ENCODE measurements at regions not wholly inside any gene's neighbourhood (a gene's known extent, or its start where the extent isn't known, plus 50 kb on each side); places are given as distances from the start of the nearest gene placed in this dataset.

GRCh38 chr11:23280088-23280487 is 419.8 kb upstream of the CCDC179 start:
- H3K9me3 ChIP-seq (ENCODE audit: control insufficient read depth, insufficient read depth, low read depth, low read length): no peaks in the 10 kb centered on the region
- H3K9ac ChIP-seq (ENCODE audit: insufficient read depth, low read length): no peak overlapping the region
- no peaks in the 10 kb centered on the region for H4K20me1 ChIP-seq (ENCODE audit: control insufficient read depth, extremely low read depth, insufficient read depth, low read length)
- H3K36me3 ChIP-seq (ENCODE audit: control insufficient read depth, insufficient read depth, low read length): no peaks in the 10 kb centered on the region
- no peak overlapping the region for H3K4me3 ChIP-seq (replicated peaks in 1 of 4; ENCODE audit: control extremely low read depth in 1 of 4, insufficient read depth in 1 of 4, low read depth in 3 of 4, low read length in 4 of 4)
- H3K27me3 ChIP-seq (ENCODE audit: control insufficient read depth, insufficient read depth, low read length): no peaks in the 10 kb centered on the region
- peak in 1 of 2 donors; percentile 94 for DNase-seq (ENCODE audit: low read depth in 2 of 2)
- TF ChIP-seq CTCF (conservative IDR thresholded peaks at IDR 0.05 in 1 of 2, IDR thresholded peaks at IDR 0.05 in 1 of 2; ENCODE audit: low read depth in 1 of 2, low read length in 2 of 2): no peak
- no peak for TF ChIP-seq EZH2 (IDR thresholded peaks at IDR 0.05; ENCODE audit: low read length, missing control alignments)
- H2AFZ ChIP-seq (ENCODE audit: low read length): no peak overlapping the region
- H3K27ac ChIP-seq (ENCODE audit: insufficient read depth, low read length): no peak overlapping the region
- H3K79me2 ChIP-seq (ENCODE audit: control insufficient read depth, insufficient read depth, low read length): no peaks in the 10 kb centered on the region
- no peaks in the 10 kb centered on the region for H3K4me1 ChIP-seq (ENCODE audit: control insufficient read depth, extremely low read depth, insufficient read depth, low read length)
- no peak overlapping the region for H3K4me2 ChIP-seq (ENCODE audit: extremely low read depth, insufficient read depth, low read length)

- TF ChIP-seq CTCF (conservative IDR thresholded peaks at IDR 0.05 in 1 of 2, IDR thresholded peaks at IDR 0.05 in 1 of 2; ENCODE audit: low read depth in 1 of 2, low read length in 2 of 2) (no peak), EZH2 (IDR thresholded peaks at IDR 0.05; ENCODE audit: low read length, missing control alignments) (no peak)
- DNase-seq (ENCODE audit: low read depth in 2 of 2): no peak
- H3K4me3 ChIP-seq (replicated peaks in 1 of 4; ENCODE audit: control extremely low read depth in 1 of 4, insufficient read depth in 1 of 4, low read depth in 3 of 4, low read length in 4 of 4): no peak overlapping the region
- H3K27me3 ChIP-seq (ENCODE audit: control insufficient read depth, insufficient read depth, low read length): no peaks in the 10 kb centered on the region
- H3K79me2 ChIP-seq (ENCODE audit: control insufficient read depth, insufficient read depth, low read length): no peaks in the 10 kb centered on the region
- no peaks in the 10 kb centered on the region for H3K36me3 ChIP-seq (ENCODE audit: control insufficient read depth, insufficient read depth, low read length)
- H3K9ac ChIP-seq (ENCODE audit: insufficient read depth, low read length): no peak overlapping the region
- no peaks in the 10 kb centered on the region for H3K9me3 ChIP-seq (ENCODE audit: control insufficient read depth, insufficient read depth, low read depth, low read length)
- no peaks in the 10 kb centered on the region for H4K20me1 ChIP-seq (ENCODE audit: control insufficient read depth, extremely low read depth, insufficient read depth, low read length)
- H3K4me1 ChIP-seq (ENCODE audit: control insufficient read depth, extremely low read depth, insufficient read depth, low read length): no peaks in the 10 kb centered on the region
- H3K4me2 ChIP-seq (ENCODE audit: extremely low read depth, insufficient read depth, low read length): no peak overlapping the region
- H3K27ac ChIP-seq (ENCODE audit: insufficient read depth, low read length): no peak overlapping the region
- H2AFZ ChIP-seq (ENCODE audit: low read length): no peak overlapping the region
Measured at GRCh38 chr11:23283666-23284065, 423.4 kb upstream of the CCDC179 start.

- no peak for TF ChIP-seq CTCF (conservative IDR thresholded peaks at IDR 0.05 in 1 of 2, IDR thresholded peaks at IDR 0.05 in 1 of 2; ENCODE audit: low read depth in 1 of 2, low read length in 2 of 2)
- TF ChIP-seq EZH2 (IDR thresholded peaks at IDR 0.05; ENCODE audit: low read length, missing control alignments): no peak
- H3K27ac ChIP-seq (ENCODE audit: insufficient read depth, low read length): no peak overlapping the region
- H3K9ac ChIP-seq (ENCODE audit: insufficient read depth, low read length): no peak overlapping the region
- no peaks in the 10 kb centered on the region for H3K27me3 ChIP-seq (ENCODE audit: control insufficient read depth, insufficient read depth, low read length)
- H3K36me3 ChIP-seq (ENCODE audit: control insufficient read depth, insufficient read depth, low read length): no peaks in the 10 kb centered on the region
- peak overlapping the region; percentile 23 for H3K4me2 ChIP-seq (ENCODE audit: extremely low read depth, insufficient read depth, low read length)
- no peak overlapping the region for H2AFZ ChIP-seq (ENCODE audit: low read length)
- no peaks in the 10 kb centered on the region for H3K4me1 ChIP-seq (ENCODE audit: control insufficient read depth, extremely low read depth, insufficient read depth, low read length)
- no peaks in the 10 kb centered on the region for H4K20me1 ChIP-seq (ENCODE audit: control insufficient read depth, extremely low read depth, insufficient read depth, low read length)
- H3K9me3 ChIP-seq (ENCODE audit: control insufficient read depth, insufficient read depth, low read depth, low read length): no peaks in the 10 kb centered on the region
- DNase-seq (ENCODE audit: low read depth in 2 of 2): peak; percentile 61 to 72
- H3K4me3 ChIP-seq (replicated peaks in 1 of 4; ENCODE audit: control extremely low read depth in 1 of 4, insufficient read depth in 1 of 4, low read depth in 3 of 4, low read length in 4 of 4): no peak overlapping the region
- H3K79me2 ChIP-seq (ENCODE audit: control insufficient read depth, insufficient read depth, low read length): no peaks in the 10 kb centered on the region
Measured at GRCh38 chr11:23284631-23285030, 424.4 kb upstream of the CCDC179 start.
